ENCODE measurements at regions not wholly inside any gene's neighbourhood (a gene's known extent, or its start where the extent isn't known, plus 50 kb on each side); places are given as distances from the start of the nearest gene placed in this dataset.
A peak's percentile ranks its signal among the peaks of the same experiment; 100 is the strongest.
"Not testable (repeated sequence)": the region's sequence is repeated elsewhere in the genome, so short reads cannot be mapped to it uniquely, and the experiment has no call there.

GRCh38 chr6:6482256-6482655 lies 106.3 kb upstream of the LY86 start:
- no peak for DNase-seq (ENCODE audit: low read depth in 2 of 2)

- no peak for DNase-seq (ENCODE audit: low read depth in 2 of 2)
Measured at GRCh38 chr6:6483168-6483567, 105.4 kb upstream of the LY86 start.

- no peak for DNase-seq (ENCODE audit: low read depth in 2 of 2)
Measured at GRCh38 chr6:6483733-6484132, 104.8 kb upstream of the LY86 start.

GRCh38 chr6:6484681-6485080 lies 103.8 kb upstream of the LY86 start:
- no peak for DNase-seq (ENCODE audit: low read depth in 2 of 2)

GRCh38 chr6:6486595-6486994 lies 101.9 kb upstream of the LY86 start:
- no peak for DNase-seq (ENCODE audit: low read depth in 2 of 2)

GRCh38 chr6:6491761-6492160 lies 96.8 kb upstream of the LY86 start:
- DNase-seq (ENCODE audit: low read depth in 2 of 2), result no peak

GRCh38 chr6:6492675-6493074 lies 95.8 kb upstream of the LY86 start:
- no peak for DNase-seq (ENCODE audit: low read depth in 2 of 2)

GRCh38 chr6:6494139-6494538 lies 94.4 kb upstream of the LY86 start:
- not testable (repeated sequence) for DNase-seq (ENCODE audit: low read depth in 2 of 2)

- no peak for DNase-seq (ENCODE audit: low read depth in 2 of 2)
Measured at GRCh38 chr6:6494677-6495076, 93.8 kb upstream of the LY86 start.

- DNase-seq (ENCODE audit: low read depth in 2 of 2), result no peak
Measured at GRCh38 chr6:6495851-6496250, 92.7 kb upstream of the LY86 start.

- no peak for DNase-seq (ENCODE audit: low read depth in 2 of 2)
Measured at GRCh38 chr6:6497541-6497940, 91.0 kb upstream of the LY86 start.

GRCh38 chr6:6497976-6498375 lies 90.5 kb upstream of the LY86 start:
- DNase-seq (ENCODE audit: low read depth in 2 of 2), result no peak

- no peak for DNase-seq (ENCODE audit: low read depth in 2 of 2)
Measured at GRCh38 chr6:6503191-6503590, 85.3 kb upstream of the LY86 start.

- DNase-seq (ENCODE audit: low read depth in 2 of 2), result no peak
Measured at GRCh38 chr6:6505111-6505510, 83.4 kb upstream of the LY86 start.

GRCh38 chr6:6508643-6509042 lies 79.9 kb upstream of the LY86 start:
- no peak for DNase-seq (ENCODE audit: low read depth in 2 of 2)

- no peak for DNase-seq (ENCODE audit: low read depth in 2 of 2)
Measured at GRCh38 chr6:6509284-6509683, 79.2 kb upstream of the LY86 start.

- no peak for DNase-seq (ENCODE audit: low read depth in 2 of 2)
Measured at GRCh38 chr6:6512711-6513110, 75.8 kb upstream of the LY86 start.

- DNase-seq (ENCODE audit: low read depth in 2 of 2), result peak; percentile 26 to 46
Measured at GRCh38 chr6:6515691-6516607, 72.6 kb upstream of the LY86 start.

GRCh38 chr6:6516666-6517458 lies 71.7 kb upstream of the LY86 start:
- DNase-seq (ENCODE audit: low read depth in 2 of 2), result no peak

GRCh38 chr6:6518631-6519427 lies 69.7 kb upstream of the LY86 start:
- no peak for DNase-seq (ENCODE audit: low read depth in 2 of 2)

GRCh38 chr6:6521961-6522482 lies 66.5 kb upstream of the LY86 start:
- DNase-seq (ENCODE audit: low read depth in 2 of 2), result no peak

- DNase-seq (ENCODE audit: low read depth in 2 of 2), result no peak
Measured at GRCh38 chr6:6522709-6523108, 65.8 kb upstream of the LY86 start.

All from stimulated activated CD8-positive, alpha-beta memory T cell treated with anti-CD3 and anti-CD28 coated beads, Interleukin-2, amount 100 ng/mL, for 48 hours (primary cell).